HG03097 (cell line): ENCODE measurements at regions not wholly inside any gene's neighbourhood (a gene's known extent, or its start where the extent isn't known, plus 50 kb on each side); places are given as distances from the start of the nearest gene placed in this dataset.
"Not testable (repeated sequence)": the region's sequence is repeated elsewhere in the genome, so short reads cannot be mapped to it uniquely, and the experiment has no call there.

Experiments used
- ATAC-seq: cut with Tn5 transposase; IDR thresholded peaks from one replicate; pipeline ENCODE4 v1.9.1; 2021; ENCODE audit not compliant: unreplicated experiment, low FRiP score

- no peak for ATAC-seq
Observed at GRCh38 chr2:188786368-188786841, 187.8 kb upstream of the COL3A1 start.

GRCh38 chr2:188787021-188787657, 187.0 kb upstream of the COL3A1 start:
- ATAC-seq, result no peak

DNA sequence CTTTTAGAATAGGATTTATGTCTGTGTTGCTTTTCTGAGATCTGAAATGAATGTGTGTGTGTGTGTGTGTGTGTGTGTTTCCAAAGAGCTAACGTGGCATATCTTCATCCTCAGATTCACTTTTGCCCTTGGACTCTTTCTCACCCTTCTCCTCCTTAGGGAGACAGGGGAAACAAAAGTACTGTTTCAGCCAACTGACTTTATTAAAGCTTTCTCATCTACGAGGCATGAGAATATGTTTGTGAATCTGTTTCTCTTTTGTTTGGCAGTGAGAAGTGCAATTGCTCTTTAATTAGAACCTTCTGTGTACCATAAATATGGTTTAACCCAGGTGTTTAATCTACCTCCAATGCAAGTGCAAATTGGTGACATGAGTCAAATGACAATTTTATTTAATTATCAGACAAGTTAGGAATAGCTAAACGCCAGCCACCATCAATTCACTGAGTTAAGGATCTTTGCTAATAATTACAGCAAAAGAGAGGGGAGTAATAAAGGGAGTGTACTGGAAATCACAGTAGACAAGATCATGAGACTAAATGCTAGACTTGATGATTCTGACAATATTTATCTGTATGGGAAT, 186.4 kb upstream of the COL3A1 start:
- ATAC-seq, result no peak

DNA sequence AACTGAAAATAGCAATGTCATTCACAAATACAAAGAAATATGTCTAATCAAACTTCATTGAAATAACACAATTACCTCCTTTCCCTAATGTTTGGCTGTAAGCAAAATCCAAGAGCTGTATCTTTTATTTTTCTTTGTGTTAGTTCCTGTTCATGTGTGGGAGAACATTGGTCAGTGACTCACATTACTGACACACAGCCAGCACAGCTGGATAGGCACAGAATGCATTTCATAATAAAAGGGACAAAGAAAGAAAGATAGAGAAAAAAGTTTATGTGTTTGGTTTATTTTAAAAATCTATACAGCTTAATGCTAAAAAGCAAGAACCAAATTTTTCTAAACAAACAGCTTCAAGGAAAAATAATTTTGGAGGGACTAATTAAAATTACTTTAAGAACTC, 185.6 kb upstream of the COL3A1 start:
- no peak for ATAC-seq

GRCh38 chr2:188789951-188790350, 184.2 kb upstream of the COL3A1 start:
- ATAC-seq, result no peak

DNA sequence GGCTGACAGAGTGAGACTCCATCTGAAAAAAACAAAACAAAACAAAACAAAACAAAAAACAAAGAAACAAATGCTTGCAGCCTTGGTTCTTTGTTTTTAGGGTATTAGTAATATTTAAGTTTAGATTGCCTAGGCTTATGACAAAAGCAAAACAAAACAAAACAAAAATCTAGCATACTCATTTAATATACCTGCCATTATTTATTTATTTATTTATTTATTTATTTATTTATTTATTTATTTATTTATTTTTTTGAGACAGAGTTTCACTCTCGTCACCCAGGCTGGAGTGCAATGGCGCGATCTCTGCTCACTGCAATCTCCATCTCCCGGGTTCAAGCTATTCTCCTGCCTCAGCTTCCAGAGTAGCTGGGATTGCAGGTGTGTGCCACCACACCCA, 179.7 kb upstream of the COL3A1 start:
- not testable (repeated sequence) for ATAC-seq

GRCh38 chr2:188795762-188796161, 178.4 kb upstream of the COL3A1 start:
- ATAC-seq, result no peak

GRCh38 chr2:188797371-188797770, 176.8 kb upstream of the COL3A1 start:
- ATAC-seq, result no peak

DNA sequence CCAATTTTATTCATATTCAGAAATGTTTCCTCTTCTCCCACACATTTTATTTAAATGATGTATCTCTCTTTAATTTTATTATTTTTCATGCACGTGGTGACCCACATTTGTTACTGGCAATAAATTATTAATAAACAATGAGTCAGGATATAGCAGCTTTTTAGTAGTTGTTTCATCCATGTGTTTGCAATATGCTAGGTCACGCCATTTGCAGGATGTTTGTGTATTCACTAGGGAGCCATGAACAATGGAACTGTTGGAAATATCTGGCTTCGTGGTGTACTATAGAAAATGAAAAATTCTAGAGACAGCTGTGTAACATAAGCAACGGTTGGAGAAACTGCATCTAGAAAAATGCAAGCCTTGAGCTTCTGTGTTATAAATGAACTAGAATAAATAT, 176.0 kb upstream of the COL3A1 start:
- ATAC-seq, result no peak

GRCh38 chr2:188805219-188805618, 169.0 kb upstream of the COL3A1 start:
- ATAC-seq, result no peak

DNA sequence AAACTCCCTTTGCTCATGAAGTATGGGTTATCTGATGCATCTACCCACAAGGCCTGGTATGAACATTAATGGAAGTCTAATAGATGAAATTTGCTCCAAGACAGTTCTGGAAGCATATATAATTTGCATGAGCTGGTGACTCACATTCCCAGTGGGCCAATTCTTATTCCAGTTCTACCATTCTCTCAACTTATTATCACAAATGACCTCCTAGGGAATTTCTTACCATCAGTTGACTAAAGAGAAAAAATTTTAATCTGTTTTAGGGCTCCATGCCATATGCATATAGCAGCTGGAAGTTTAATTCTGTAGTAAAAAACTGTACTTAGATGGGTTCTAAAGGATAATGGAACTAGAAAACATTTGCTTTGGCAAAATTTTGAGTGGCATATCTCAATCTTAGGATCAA, 165.2 kb upstream of the COL3A1 start:
- ATAC-seq, result no peak

GRCh38 chr2:188810586-188810985, 163.6 kb upstream of the COL3A1 start:
- ATAC-seq, result no peak

- ATAC-seq, result no peak
Observed at GRCh38 chr2:188811522-188811921, 162.7 kb upstream of the COL3A1 start.

DNA sequence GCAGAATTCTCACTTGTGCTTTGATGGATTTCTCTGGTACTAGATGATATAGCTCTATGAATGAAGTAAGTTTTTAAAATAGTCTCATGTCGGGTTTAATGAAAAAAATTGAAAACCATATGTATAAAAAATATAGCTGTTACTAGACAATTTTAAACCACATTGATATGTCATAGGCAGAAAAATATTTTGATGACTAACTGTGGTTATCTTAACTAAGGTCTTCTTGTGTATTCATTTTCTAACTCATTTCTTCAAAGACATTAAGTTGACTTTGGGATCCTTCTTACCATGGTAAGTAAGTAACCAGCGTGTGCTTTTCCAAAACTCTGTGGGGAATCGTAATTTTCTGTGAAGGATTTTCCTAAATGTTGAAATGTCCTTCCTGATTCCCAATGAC, 160.9 kb upstream of the COL3A1 start:
- no peak for ATAC-seq

- ATAC-seq, result no peak
Observed at GRCh38 chr2:188813857-188814256, 160.3 kb upstream of the COL3A1 start.

- no peak for ATAC-seq
Observed at GRCh38 chr2:188819011-188819410, 155.2 kb upstream of the COL3A1 start.

DNA sequence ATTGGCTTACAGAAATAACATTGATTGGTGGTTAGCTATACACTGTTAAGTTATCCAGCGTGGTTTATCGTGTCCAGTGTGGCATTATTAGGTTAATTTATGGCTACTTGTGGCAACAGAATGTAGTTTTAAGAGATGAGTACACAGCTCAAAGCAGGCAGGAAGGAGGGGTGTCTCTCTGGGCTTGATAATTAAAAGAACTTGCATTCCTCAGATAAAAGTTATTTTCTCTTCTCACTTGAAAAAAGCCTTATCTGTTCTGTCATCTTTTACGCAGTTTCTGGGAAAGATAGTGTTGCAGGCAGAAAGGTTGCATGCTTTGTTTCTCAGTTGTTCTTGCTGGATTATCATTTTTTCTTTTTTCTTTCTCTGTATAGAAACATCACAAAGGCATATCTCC, 154.4 kb upstream of the COL3A1 start:
- no peak for ATAC-seq

DNA sequence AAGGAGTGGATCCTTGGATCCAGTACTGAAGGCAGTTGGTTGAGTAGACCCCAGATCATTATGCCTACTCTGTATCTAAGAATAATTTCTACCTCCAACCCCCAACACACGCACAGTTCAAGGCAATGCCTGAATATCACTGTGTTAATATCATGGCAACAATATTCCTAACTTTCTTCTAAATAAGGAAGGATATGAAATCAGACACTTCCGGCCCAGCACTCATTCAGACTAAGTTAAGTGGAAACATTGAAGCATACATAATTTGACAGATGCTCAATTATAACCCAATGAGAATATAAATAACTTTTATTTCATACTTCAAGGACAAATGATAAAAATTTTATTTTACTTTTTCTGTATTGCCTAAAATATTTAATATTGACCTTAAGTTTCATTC, 153.6 kb upstream of the COL3A1 start:
- no peak for ATAC-seq

DNA sequence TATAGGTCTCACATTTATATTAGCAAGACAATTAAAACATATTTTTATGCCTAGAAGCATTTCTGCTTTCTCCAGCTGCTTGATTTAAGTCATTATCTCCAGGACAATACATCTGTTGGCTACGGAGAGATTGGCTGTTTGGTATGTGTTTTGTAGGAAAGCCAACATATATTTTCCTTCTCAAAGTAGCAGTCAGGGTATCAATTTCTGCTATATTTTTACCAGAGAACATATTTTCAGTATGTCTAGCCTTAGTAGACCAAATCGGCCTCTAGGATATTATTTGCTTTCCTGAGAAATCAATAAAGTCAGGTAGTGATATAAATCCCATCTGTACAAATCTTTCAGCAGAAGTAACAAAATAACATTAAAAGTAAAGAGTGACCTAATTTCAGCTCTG, 150.0 kb upstream of the COL3A1 start:
- no peak for ATAC-seq

GRCh38 chr2:188833331-188833730, 140.8 kb upstream of the COL3A1 start:
- ATAC-seq, result no peak

GRCh38 chr2:188833799-188834198, 140.4 kb upstream of the COL3A1 start:
- no peak for ATAC-seq

- no peak for ATAC-seq
Observed at GRCh38 chr2:188835006-188835405, 139.2 kb upstream of the COL3A1 start.

DNA sequence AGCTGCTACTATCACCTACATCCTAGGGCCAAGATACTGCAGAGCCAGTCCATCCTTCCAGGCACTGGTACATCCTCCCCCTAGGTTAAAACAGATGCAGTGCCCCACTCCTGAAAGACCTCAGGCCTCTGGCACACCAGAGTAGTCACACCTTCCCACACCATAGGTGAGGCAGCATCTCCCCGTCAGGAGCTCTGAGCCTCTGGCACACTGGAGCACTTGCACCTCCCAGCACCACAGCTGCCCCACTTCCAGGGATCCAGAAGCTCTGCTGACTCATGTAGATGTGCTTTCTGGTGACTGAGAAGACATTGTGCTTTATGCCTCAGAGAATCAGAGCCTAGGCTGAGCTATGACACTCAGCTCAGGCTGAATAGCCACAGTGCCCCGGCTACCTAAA, 138.4 kb upstream of the COL3A1 start:
- ATAC-seq, result no peak
